Epithelial cell of proximal tubule (primary cell): ENCODE measurements at regions not wholly inside any gene's neighbourhood (a gene's known extent, or its start where the extent isn't known, plus 50 kb on each side); places are given as distances from the start of the nearest gene placed in this dataset.

ENCODE experiments used
- DNase-seq: peaks from one replicate; pipeline ENCODE4 v3.0.0-alpha.2; 2011; ENCODE audit warnings: low read depth
- H3K4me3 ChIP-seq: 2 replicates; pipeline ENCODE4 v1.5.1; 2011; ENCODE audit warnings: low read depth, mild to moderate bottlenecking, low read length
- TF ChIP-seq, protein P1 (sequence below): conservative IDR thresholded peaks from 2 replicates; pipeline ENCODE4 v1.5.1; 2012; ENCODE audit warnings: low read depth, mild to moderate bottlenecking, low read length

DNA sequence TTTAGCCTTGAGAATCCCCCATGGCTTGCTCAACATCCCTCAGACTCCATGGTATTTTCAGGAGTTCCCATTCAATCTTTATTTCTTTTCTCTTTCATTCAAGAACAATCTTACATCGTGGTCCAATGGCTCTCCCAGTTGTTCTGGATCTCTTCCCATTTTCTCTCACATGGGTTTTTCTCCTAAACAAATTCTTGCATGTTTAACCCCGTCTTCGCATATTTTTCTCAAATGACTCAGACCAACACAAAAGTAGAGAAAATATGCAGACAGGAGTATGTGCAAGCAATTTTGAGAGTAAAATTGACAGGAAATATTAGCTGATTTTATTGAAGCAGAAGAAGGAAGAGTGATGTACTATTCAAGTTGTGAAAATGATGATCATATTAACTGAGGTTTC is 396.4 kb upstream of the TRAM1L1 start:
- TF ChIP-seq, protein P1, sequence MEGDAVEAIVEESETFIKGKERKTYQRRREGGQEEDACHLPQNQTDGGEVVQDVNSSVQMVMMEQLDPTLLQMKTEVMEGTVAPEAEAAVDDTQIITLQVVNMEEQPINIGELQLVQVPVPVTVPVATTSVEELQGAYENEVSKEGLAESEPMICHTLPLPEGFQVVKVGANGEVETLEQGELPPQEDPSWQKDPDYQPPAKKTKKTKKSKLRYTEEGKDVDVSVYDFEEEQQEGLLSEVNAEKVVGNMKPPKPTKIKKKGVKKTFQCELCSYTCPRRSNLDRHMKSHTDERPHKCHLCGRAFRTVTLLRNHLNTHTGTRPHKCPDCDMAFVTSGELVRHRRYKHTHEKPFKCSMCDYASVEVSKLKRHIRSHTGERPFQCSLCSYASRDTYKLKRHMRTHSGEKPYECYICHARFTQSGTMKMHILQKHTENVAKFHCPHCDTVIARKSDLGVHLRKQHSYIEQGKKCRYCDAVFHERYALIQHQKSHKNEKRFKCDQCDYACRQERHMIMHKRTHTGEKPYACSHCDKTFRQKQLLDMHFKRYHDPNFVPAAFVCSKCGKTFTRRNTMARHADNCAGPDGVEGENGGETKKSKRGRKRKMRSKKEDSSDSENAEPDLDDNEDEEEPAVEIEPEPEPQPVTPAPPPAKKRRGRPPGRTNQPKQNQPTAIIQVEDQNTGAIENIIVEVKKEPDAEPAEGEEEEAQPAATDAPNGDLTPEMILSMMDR: no peak
- H3K4me3 ChIP-seq: no peak overlapping the region
- DNase-seq: peak; percentile 10

GRCh38 chr4:117488692-117489091 is 403.3 kb upstream of the TRAM1L1 start:
- DNase-seq: no peak
- TF ChIP-seq, protein P1: no peak
- no peak overlapping the region for H3K4me3 ChIP-seq

DNA sequence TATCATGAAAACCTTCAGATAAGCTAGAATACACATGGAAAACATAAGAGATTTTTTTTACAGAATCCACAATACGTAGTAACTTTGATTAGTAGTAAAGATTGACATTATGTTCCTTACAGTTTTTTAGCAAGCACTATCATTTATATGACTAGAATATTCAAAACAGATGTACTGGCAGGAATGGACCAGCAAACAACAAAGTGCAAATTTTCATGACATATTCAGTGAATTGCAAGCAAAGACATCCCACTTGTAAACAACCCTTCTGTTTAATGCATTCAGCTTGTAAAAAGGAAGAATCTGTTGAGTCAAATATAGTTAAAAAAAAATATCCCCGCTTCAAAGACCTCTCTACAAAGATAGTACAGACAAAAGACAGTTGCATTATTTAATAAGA is 403.7 kb upstream of the TRAM1L1 start:
- DNase-seq: no peak
- H3K4me3 ChIP-seq: no peak overlapping the region
- TF ChIP-seq, protein P1: no peak

- TF ChIP-seq, protein P1: no peak
- no peak for DNase-seq
These were observed 406.1 kb upstream of the TRAM1L1 start for GRCh38 chr4:117491516-117491915.

DNA sequence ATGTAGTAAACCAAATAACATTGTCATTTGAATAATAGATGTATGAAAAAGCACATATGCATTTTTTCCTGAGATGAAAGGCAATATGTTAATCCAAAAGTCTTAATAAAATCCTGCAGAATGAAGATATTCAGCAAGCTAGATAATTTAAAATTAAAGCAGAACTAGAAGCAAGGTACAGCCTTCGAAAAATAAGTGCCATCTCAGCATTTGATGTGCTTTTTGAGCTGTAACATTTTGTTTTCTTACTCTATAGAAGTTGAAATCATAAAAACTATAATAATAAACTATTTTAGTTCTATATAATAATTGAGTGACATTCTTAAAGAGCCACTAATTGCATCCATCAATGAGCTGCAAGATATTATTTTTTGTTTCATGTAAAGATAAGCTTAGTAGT is 410.4 kb upstream of the TRAM1L1 start:
- no peak for DNase-seq
- TF ChIP-seq, protein P1: no peak
- H3K4me3 ChIP-seq: no peak overlapping the region

More at GRCh38 chr4:117491516-117491915, 406.1 kb upstream of the TRAM1L1 start:
- H3K4me3 ChIP-seq: no peak overlapping the region

GRCh38 chr4:117512414-117512813 is 427.0 kb upstream of the TRAM1L1 start:
- H3K4me3 ChIP-seq: no peak overlapping the region
- TF ChIP-seq, protein P1: no peak
- no peak for DNase-seq

DNA sequence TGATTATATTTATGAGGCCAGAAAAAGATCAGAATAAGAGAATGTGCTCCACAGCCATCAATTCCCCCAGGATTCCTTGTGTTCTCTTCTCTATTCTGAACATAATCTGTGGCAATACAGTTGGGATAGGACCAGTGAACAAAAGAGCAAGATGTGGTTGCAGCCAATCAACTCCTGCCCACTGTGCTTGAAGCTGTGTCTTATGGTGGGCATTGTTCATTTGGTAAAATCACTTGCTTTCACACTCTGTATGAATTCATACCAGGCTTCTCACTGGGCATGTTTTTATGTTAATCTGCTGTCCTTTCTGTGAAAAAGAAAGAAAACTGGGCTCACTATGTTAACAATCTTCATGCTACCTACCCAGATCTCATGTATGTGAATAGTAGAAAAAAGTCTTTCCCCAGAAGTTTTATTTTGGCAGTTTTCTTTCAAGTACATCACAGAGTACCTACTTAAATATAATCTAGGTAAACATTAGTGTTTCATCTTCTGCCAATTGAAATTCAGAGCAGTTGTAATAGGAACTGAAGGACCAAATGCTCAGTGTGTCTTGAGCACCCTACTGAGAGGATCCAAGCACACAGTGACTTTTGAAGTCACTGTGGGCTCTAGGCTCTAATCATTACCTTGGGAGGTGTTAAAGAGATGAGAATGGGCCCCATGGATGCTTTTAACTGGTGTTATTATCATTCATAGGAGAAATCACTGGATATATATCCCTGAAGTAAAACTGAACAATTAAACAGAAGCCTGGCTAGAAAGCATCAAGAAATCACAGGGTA is 429.2 kb upstream of the TRAM1L1 start:
- TF ChIP-seq, protein P1: no peak
- no peak overlapping the region for H3K4me3 ChIP-seq
- DNase-seq: no peak
